ENCODE measurements at regions not wholly inside any gene's neighbourhood (a gene's known extent, or its start where the extent isn't known, plus 50 kb on each side); places are given as distances from the start of the nearest gene placed in this dataset.
"Not testable (repeated sequence)": the region's sequence is repeated elsewhere in the genome, so short reads cannot be mapped to it uniquely, and the experiment has no call there.

DNA sequence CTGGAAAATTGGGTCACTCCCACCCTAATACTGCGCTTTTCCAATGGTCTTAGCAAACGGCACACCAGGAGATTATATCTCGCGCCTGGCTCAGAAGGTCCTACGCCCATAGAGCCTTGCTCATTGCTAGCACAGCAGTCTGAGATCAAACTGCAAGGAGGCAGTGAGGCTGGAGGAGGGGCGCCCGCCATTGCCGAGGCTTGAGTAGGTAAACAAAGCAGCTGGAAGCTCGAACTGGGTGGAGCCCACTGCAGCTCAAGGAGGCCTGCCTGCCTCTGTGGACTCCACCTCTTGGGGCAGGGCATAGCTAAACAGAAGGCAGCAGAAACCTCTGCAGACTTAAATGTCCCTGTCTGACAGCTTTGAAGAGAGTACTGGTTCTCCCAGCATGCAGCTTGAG, 362.6 kb upstream of the GOT2 start:
- TF ChIP-seq, protein P1, sequence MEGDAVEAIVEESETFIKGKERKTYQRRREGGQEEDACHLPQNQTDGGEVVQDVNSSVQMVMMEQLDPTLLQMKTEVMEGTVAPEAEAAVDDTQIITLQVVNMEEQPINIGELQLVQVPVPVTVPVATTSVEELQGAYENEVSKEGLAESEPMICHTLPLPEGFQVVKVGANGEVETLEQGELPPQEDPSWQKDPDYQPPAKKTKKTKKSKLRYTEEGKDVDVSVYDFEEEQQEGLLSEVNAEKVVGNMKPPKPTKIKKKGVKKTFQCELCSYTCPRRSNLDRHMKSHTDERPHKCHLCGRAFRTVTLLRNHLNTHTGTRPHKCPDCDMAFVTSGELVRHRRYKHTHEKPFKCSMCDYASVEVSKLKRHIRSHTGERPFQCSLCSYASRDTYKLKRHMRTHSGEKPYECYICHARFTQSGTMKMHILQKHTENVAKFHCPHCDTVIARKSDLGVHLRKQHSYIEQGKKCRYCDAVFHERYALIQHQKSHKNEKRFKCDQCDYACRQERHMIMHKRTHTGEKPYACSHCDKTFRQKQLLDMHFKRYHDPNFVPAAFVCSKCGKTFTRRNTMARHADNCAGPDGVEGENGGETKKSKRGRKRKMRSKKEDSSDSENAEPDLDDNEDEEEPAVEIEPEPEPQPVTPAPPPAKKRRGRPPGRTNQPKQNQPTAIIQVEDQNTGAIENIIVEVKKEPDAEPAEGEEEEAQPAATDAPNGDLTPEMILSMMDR (conservative IDR thresholded peaks at IDR 0.05; ENCODE audit: low read depth in 2 of 2): not testable (repeated sequence)
- TF ChIP-seq, protein P2, sequence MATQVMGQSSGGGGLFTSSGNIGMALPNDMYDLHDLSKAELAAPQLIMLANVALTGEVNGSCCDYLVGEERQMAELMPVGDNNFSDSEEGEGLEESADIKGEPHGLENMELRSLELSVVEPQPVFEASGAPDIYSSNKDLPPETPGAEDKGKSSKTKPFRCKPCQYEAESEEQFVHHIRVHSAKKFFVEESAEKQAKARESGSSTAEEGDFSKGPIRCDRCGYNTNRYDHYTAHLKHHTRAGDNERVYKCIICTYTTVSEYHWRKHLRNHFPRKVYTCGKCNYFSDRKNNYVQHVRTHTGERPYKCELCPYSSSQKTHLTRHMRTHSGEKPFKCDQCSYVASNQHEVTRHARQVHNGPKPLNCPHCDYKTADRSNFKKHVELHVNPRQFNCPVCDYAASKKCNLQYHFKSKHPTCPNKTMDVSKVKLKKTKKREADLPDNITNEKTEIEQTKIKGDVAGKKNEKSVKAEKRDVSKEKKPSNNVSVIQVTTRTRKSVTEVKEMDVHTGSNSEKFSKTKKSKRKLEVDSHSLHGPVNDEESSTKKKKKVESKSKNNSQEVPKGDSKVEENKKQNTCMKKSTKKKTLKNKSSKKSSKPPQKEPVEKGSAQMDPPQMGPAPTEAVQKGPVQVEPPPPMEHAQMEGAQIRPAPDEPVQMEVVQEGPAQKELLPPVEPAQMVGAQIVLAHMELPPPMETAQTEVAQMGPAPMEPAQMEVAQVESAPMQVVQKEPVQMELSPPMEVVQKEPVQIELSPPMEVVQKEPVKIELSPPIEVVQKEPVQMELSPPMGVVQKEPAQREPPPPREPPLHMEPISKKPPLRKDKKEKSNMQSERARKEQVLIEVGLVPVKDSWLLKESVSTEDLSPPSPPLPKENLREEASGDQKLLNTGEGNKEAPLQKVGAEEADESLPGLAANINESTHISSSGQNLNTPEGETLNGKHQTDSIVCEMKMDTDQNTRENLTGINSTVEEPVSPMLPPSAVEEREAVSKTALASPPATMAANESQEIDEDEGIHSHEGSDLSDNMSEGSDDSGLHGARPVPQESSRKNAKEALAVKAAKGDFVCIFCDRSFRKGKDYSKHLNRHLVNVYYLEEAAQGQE (IDR thresholded peaks at IDR 0.05; ENCODE audit: unreplicated experiment): not testable (repeated sequence)
